Astrocyte (in vitro differentiated cells and primary cell): ENCODE measurements at regions not wholly inside any gene's neighbourhood (a gene's known extent, or its start where the extent isn't known, plus 50 kb on each side); places are given as distances from the start of the nearest gene placed in this dataset.

Experiments used
- DNase-seq: peaks from one replicate; pipeline ENCODE4 v3.0.0-alpha.2; 2010; ENCODE audit warnings: low read depth
- FAIRE-seq: peaks from 2 replicates; lab custom pipeline; 2011; peaks lifted over from hg19 to GRCh38; lab: Jason Lieb, UNC
- H2AFZ ChIP-seq: 2 replicates; pipeline ENCODE4 v1.6.0; 2012; ENCODE audit warnings: low read depth, low read length, inconsistent platforms
- H3K27ac ChIP-seq: 2 replicates; pipeline ENCODE4 v1.5.1; 2011; ENCODE audit warnings: low read depth, low read length, inconsistent platforms
- H3K27me3 ChIP-seq: 2 replicates; pipeline ENCODE4 v1.6.0; 2011; ENCODE audit warnings: low read length, inconsistent platforms; ENCODE audit not compliant: insufficient read depth
- H3K36me3 ChIP-seq: 2 replicates; pipeline ENCODE4 v1.5.1; 2011; ENCODE audit warnings: low read length, inconsistent platforms; ENCODE audit not compliant: insufficient read depth
- H3K4me1 ChIP-seq: 2 replicates; pipeline ENCODE4 v1.5.1; 2011; ENCODE audit warnings: low read length, inconsistent platforms; ENCODE audit not compliant: insufficient read depth
- H3K4me2 ChIP-seq: 2 replicates; pipeline ENCODE4 v1.6.0; 2012; ENCODE audit warnings: low read length, inconsistent platforms
- H3K4me3 ChIP-seq: 2 replicates; pipeline ENCODE4 v1.5.1; 2011; ENCODE audit warnings: low read depth, mild to moderate bottlenecking, low read length, inconsistent platforms; ENCODE audit not compliant: insufficient read depth
- H3K79me2 ChIP-seq: 2 replicates; pipeline ENCODE4 v1.6.0; 2012; ENCODE audit warnings: mild to moderate bottlenecking, low read length, inconsistent platforms; ENCODE audit not compliant: insufficient read depth
- H3K9ac ChIP-seq: 2 replicates; pipeline ENCODE4 v1.6.0; 2012; ENCODE audit warnings: mild to moderate bottlenecking, low read length, inconsistent platforms
- H3K9me3 ChIP-seq: 2 replicates; pipeline ENCODE4 v1.5.1; 2012; ENCODE audit warnings: low read depth, mild to moderate bottlenecking, low read length, inconsistent platforms; ENCODE audit not compliant: insufficient read depth
- H4K20me1 ChIP-seq: 2 replicates; pipeline ENCODE4 v1.6.0; 2012; ENCODE audit warnings: low read length, inconsistent platforms; ENCODE audit not compliant: insufficient read depth
- H3K27ac Mint-ChIP-seq: one replicate; pipeline ENCODE4 v1.8.0; 2021; ENCODE audit warnings: mild to moderate bottlenecking, mixed read lengths; ENCODE audit not compliant: unreplicated experiment
- H3K27me3 Mint-ChIP-seq: one replicate; pipeline ENCODE4 v1.8.0; 2021; ENCODE audit warnings: low read depth, mixed read lengths; ENCODE audit not compliant: unreplicated experiment
- H3K36me3 Mint-ChIP-seq: one replicate; pipeline ENCODE4 v1.8.0; 2021; ENCODE audit warnings: low read depth, mixed read lengths; ENCODE audit not compliant: unreplicated experiment
- H3K4me1 Mint-ChIP-seq: one replicate; pipeline ENCODE4 v1.8.0; 2021; ENCODE audit warnings: low read depth, mixed read lengths; ENCODE audit not compliant: unreplicated experiment
- H3K4me3 Mint-ChIP-seq: one replicate; pipeline ENCODE4 v1.8.0; 2021; ENCODE audit warnings: mild to moderate bottlenecking, moderate library complexity, mixed read lengths; ENCODE audit not compliant: unreplicated experiment
- H3K9me3 Mint-ChIP-seq: one replicate; pipeline ENCODE4 v1.8.0; 2021; ENCODE audit warnings: mild to moderate bottlenecking, mixed read lengths; ENCODE audit not compliant: unreplicated experiment
- CTCF ChIP-seq: IDR thresholded peaks from 2 replicates; pipeline ENCODE4 v1.5.1; 2011; ENCODE audit warnings: low read depth, mild to moderate bottlenecking, inconsistent platforms, low read length, moderate library complexity; ENCODE audit not compliant: insufficient read depth
- EZH2 ChIP-seq: IDR thresholded peaks from 2 replicates; pipeline ENCODE4 v1.6.1; 2012; ENCODE audit warnings: mild to moderate bottlenecking, low read length, inconsistent platforms; ENCODE audit not compliant: insufficient read depth

GRCh38 chr20:57780398-57780797, 70.6 kb upstream of the PMEPA1 start:
- H3K36me3 Mint-ChIP-seq, result no peaks in the 10 kb centered on the region
- FAIRE-seq, result no peak

GRCh38 chr20:57779401-57780003, 69.7 kb upstream of the PMEPA1 start:
- Histone ChIP-seq H3K27me3 (peaks cover 7% of the 10 kb centered on the region), H3K9me3 (no peaks in the 10 kb centered on the region), H3K79me2 (no peaks in the 10 kb centered on the region), H3K4me2 (no peak overlapping the region), H3K4me3 (no peak overlapping the region), H3K4me1 (no peaks in the 10 kb centered on the region), H3K27ac (no peak overlapping the region), H4K20me1 (no peaks in the 10 kb centered on the region), H3K36me3 (no peaks in the 10 kb centered on the region), H2AFZ (no peak overlapping the region), H3K9ac (no peak overlapping the region)
- Mint-ChIP-seq H3K9me3 (peaks cover 2% of the 10 kb centered on the region), H3K36me3 (no peaks in the 10 kb centered on the region), H3K27me3 (peaks cover 51% of the 10 kb centered on the region), H3K27ac (no peak overlapping the region), H3K4me1 (peaks cover 2% of the 10 kb centered on the region), H3K4me3 (no peak overlapping the region)
- FAIRE-seq (no peak), DNase-seq (no peak)
- TF ChIP-seq CTCF (no peak), EZH2 (no peak)

More at GRCh38 chr20:57780398-57780797, 70.6 kb upstream of the PMEPA1 start:
- Histone ChIP-seq H3K9me3 (no peaks in the 10 kb centered on the region), H3K27ac (no peak overlapping the region), H3K9ac (no peak overlapping the region), H3K4me1 (no peaks in the 10 kb centered on the region), H3K4me2 (no peak overlapping the region), H3K4me3 (no peak overlapping the region), H4K20me1 (no peaks in the 10 kb centered on the region), H3K36me3 (no peaks in the 10 kb centered on the region), H3K27me3 (peaks cover 5% of the 10 kb centered on the region), H2AFZ (no peak overlapping the region), H3K79me2 (no peaks in the 10 kb centered on the region)
- H3K4me3 Mint-ChIP-seq, result no peak overlapping the region
- DNase-seq, result no peak
- peaks cover 49% of the 10 kb centered on the region for H3K27me3 Mint-ChIP-seq
- no peak for TF ChIP-seq EZH2
- no peak for TF ChIP-seq CTCF
- H3K4me1 Mint-ChIP-seq, result peaks cover 2% of the 10 kb centered on the region
- H3K27ac Mint-ChIP-seq, result peak overlapping the region; percentile 51
- peaks cover 2% of the 10 kb centered on the region for H3K9me3 Mint-ChIP-seq

- Histone ChIP-seq H3K79me2 (no peaks in the 10 kb centered on the region), H4K20me1 (no peaks in the 10 kb centered on the region), H3K4me1 (peaks cover 2% of the 10 kb centered on the region), H3K9me3 (no peaks in the 10 kb centered on the region), H3K27me3 (peaks cover 3% of the 10 kb centered on the region), H3K36me3 (no peaks in the 10 kb centered on the region), H2AFZ (no peak overlapping the region), H3K9ac (no peak overlapping the region), H3K4me2 (no peak overlapping the region), H3K4me3 (no peak overlapping the region), H3K27ac (no peak overlapping the region)
- Mint-ChIP-seq H3K27me3 (peaks cover 41% of the 10 kb centered on the region), H3K27ac (no peak overlapping the region), H3K4me3 (no peak overlapping the region), H3K4me1 (peaks cover 7% of the 10 kb centered on the region), H3K9me3 (peaks cover 2% of the 10 kb centered on the region), H3K36me3 (no peaks in the 10 kb centered on the region)
- TF ChIP-seq CTCF (no peak), EZH2 (no peak)
- no peak for DNase-seq
- no peak for FAIRE-seq
These were observed 68.1 kb upstream of the PMEPA1 start for GRCh38 chr20:57777911-57778310.
